ENCODE measurements at regions not wholly inside any gene's neighbourhood (a gene's known extent, or its start where the extent isn't known, plus 50 kb on each side); places are given as distances from the start of the nearest gene placed in this dataset.

- peaks cover 2% of the 10 kb centered on the region for H3K4me1 ChIP-seq (ENCODE audit: insufficient read depth)
- H3K9me3 ChIP-seq = no peaks in the 10 kb centered on the region
- H3K27ac ChIP-seq = no peak overlapping the region
- TF ChIP-seq EP300 (IDR thresholded peaks at IDR 0.05) (no peak), CTCF (IDR thresholded peaks at IDR 0.05) (no peak), POLR2A (IDR thresholded peaks at IDR 0.05) (no peak)
- no peaks in the 10 kb centered on the region for H3K27me3 ChIP-seq
- WGBS, 3 donors = 76 to 79% (median 78%) methylated on average over 18 of the region's 18 CpGs
- no peaks in the 10 kb centered on the region for H3K36me3 ChIP-seq
- no peak overlapping the region for H3K4me3 ChIP-seq
- intact Hi-C loops (cut with DNase I) = no loop called here
- DNase-seq = no peak
Observed at GRCh38 chr22:47329727-47330650, 567.5 kb downstream of the TBC1D22A start.

- WGBS, 3 donors = 16 to 24% (median 19%) methylated on average over 10 of the region's 10 CpGs
- no peaks in the 10 kb centered on the region for H3K27me3 ChIP-seq
- H3K27ac ChIP-seq = no peak overlapping the region
- H3K36me3 ChIP-seq = no peaks in the 10 kb centered on the region
- no peaks in the 10 kb centered on the region for H3K9me3 ChIP-seq
- H3K4me1 ChIP-seq (ENCODE audit: insufficient read depth) = peaks cover 2% of the 10 kb centered on the region
- intact Hi-C loops (cut with DNase I) = no loop called here
- DNase-seq = peak in 4 of 5 donors; percentile 51 to 73 (median 58)
- TF ChIP-seq POLR2A (IDR thresholded peaks at IDR 0.05) (no peak), CTCF (IDR thresholded peaks at IDR 0.05) (no peak), EP300 (IDR thresholded peaks at IDR 0.05) (no peak)
- no peak overlapping the region for H3K4me3 ChIP-seq
Observed at GRCh38 chr22:47328550-47329243, 566.2 kb downstream of the TBC1D22A start.

- no peak for TF ChIP-seq POLR2A (IDR thresholded peaks at IDR 0.05)
- no peak for TF ChIP-seq EP300 (IDR thresholded peaks at IDR 0.05)
- no peak for TF ChIP-seq CTCF (IDR thresholded peaks at IDR 0.05)
Observed at GRCh38 chr22:47327241-47327640, 564.8 kb downstream of the TBC1D22A start.

GRCh38 chr22:47325249-47325648 is 562.8 kb downstream of the TBC1D22A start:
- intact Hi-C loops (cut with DNase I) = no loop called here
- H3K9me3 ChIP-seq = peaks cover 0 to 2% of the 10 kb centered on the region in 2 donors
- DNase-seq = no peak
- H3K4me1 ChIP-seq (ENCODE audit: insufficient read depth) = peaks cover 2% of the 10 kb centered on the region
- no peak overlapping the region for H3K4me3 ChIP-seq
- no peaks in the 10 kb centered on the region for H3K36me3 ChIP-seq
- WGBS, 3 donors = 86 to 93% (median 90%) methylated on average over 3 of the region's 3 CpGs
- H3K27ac ChIP-seq = no peak overlapping the region
- no peaks in the 10 kb centered on the region for H3K27me3 ChIP-seq
- TF ChIP-seq POLR2A (IDR thresholded peaks at IDR 0.05) = no peak
- no peak for TF ChIP-seq EP300 (IDR thresholded peaks at IDR 0.05)
- TF ChIP-seq CTCF (IDR thresholded peaks at IDR 0.05) = no peak

More at GRCh38 chr22:47327241-47327640, 564.8 kb downstream of the TBC1D22A start:
- no peak overlapping the region for H3K4me3 ChIP-seq
- H3K4me1 ChIP-seq (ENCODE audit: insufficient read depth) = peaks cover 2% of the 10 kb centered on the region
- no peaks in the 10 kb centered on the region for H3K27me3 ChIP-seq
- DNase-seq = no peak
- H3K36me3 ChIP-seq = no peaks in the 10 kb centered on the region
- 93 to 97% (median 93%) methylated on average over 6 of the region's 6 CpGs for WGBS, 3 donors
- no peak overlapping the region for H3K27ac ChIP-seq
- intact Hi-C loops (cut with DNase I) = no loop called here
- no peaks in the 10 kb centered on the region for H3K9me3 ChIP-seq
